Left ventricle myocardium superior (tissue), 1 donor: ENCODE measurements at regions not wholly inside any gene's neighbourhood (a gene's known extent, or its start where the extent isn't known, plus 50 kb on each side); places are given as distances from the start of the nearest gene placed in this dataset.

Source experiments
- ATAC-seq: fragments of 200-7000 bp; cut with Tn5 transposase; one replicate; pipeline ENCODE4 v1.9.1; 2020; ENCODE audit warnings: mild to moderate bottlenecking, moderate library complexity
- DNase-seq: peaks from one replicate; pipeline ENCODE4 v3.0.0-alpha.2; 2020
- intact Hi-C: fragments of 100-400 bp; cut with micrococcal nuclease; formaldehyde crosslinking; loops from one replicate; pipeline ENCODE4 v1.11.0; 2022
- donor health status: DM: no; HTN: yes; CAD: no; lungs with severe emphysema.

GRCh38 chr12:4969405-4969804, 59.7 kb downstream of the KCNA1 start:
- no peak for DNase-seq
- no peak for ATAC-seq
- intact Hi-C loops: no loop called here

- intact Hi-C loops: no loop called here
- ATAC-seq (no peak), DNase-seq (no peak)
Observed at GRCh38 chr12:4974217-4974616, 64.5 kb downstream of the KCNA1 start.

- intact Hi-C loops: no loop called here
- DNase-seq (peak; percentile 31), ATAC-seq (peak; percentile 23)
Observed at GRCh38 chr12:4975574-4975973, 65.9 kb downstream of the KCNA1 start.

- intact Hi-C loops: no loop called here
- no peak for ATAC-seq
- no peak for DNase-seq
Observed at GRCh38 chr12:4977102-4977501, 66.6 kb upstream of the KCNA5 start.

GRCh38 chr12:4978737-4979136, 64.9 kb upstream of the KCNA5 start:
- ATAC-seq: no peak

GRCh38 chr12:4979737-4980136, 63.9 kb upstream of the KCNA5 start:
- ATAC-seq: no peak
- intact Hi-C loops: no loop called here
- no peak for DNase-seq

More at GRCh38 chr12:4978737-4979136, 64.9 kb upstream of the KCNA5 start:
- intact Hi-C loops: no loop called here
- DNase-seq: no peak

- intact Hi-C loops: no loop called here
- ATAC-seq (no peak), DNase-seq (no peak)
Observed at GRCh38 chr12:4984344-4984743, 59.3 kb upstream of the KCNA5 start.

- DNase-seq (no peak), ATAC-seq (no peak)
- intact Hi-C loops: no loop called here
Observed at GRCh38 chr12:4984971-4985370, 58.7 kb upstream of the KCNA5 start.

GRCh38 chr12:4985820-4986219, 57.9 kb upstream of the KCNA5 start:
- intact Hi-C loops: no loop called here
- no peak for ATAC-seq
- DNase-seq: no peak

- intact Hi-C loops: no loop called here
- no peak for ATAC-seq
Observed at GRCh38 chr12:4987076-4988046, 56.3 kb upstream of the KCNA5 start.

GRCh38 chr12:4991373-4991772, 52.3 kb upstream of the KCNA5 start:
- DNase-seq (no peak), ATAC-seq (no peak)
- intact Hi-C loops: no loop called here

More at GRCh38 chr12:4987076-4988046, 56.3 kb upstream of the KCNA5 start:
- no peak for DNase-seq

GRCh38 chr12:4991801-4992200, 51.9 kb upstream of the KCNA5 start:
- intact Hi-C loops: no loop called here
- no peak for ATAC-seq
- DNase-seq: no peak

- intact Hi-C loops: no loop called here
- ATAC-seq (no peak), DNase-seq (no peak)
Observed at GRCh38 chr12:4992871-4993270, 50.8 kb upstream of the KCNA5 start.
